Esophagus muscularis mucosa (tissue), 4 donors: ENCODE measurements at regions not wholly inside any gene's neighbourhood (a gene's known extent, or its start where the extent isn't known, plus 50 kb on each side); places are given as distances from the start of the nearest gene placed in this dataset.

Experiments used
- EP300 ChIP-seq: sonication (generic); formaldehyde crosslinking; IDR thresholded peaks from one replicate; pipeline ENCODE4 v1.6.1; 2017; ENCODE audit warnings: antibody characterized with exemption
- POLR2A ChIP-seq: fragments of 450-650 bp; IDR thresholded peaks from one replicate; pipeline ENCODE4 v1.6.1; 2017; ENCODE audit warnings: antibody characterized with exemption, moderate library complexity, mild to moderate bottlenecking, low read depth
- TF ChIP-seq, protein P1 (sequence below), 3 experiments: fragments of 200-600 bp in 2 of 3; fragments of 450-650 bp in 1 of 3; sonication (generic) in 2 of 3; IDR thresholded peaks; one replicate each; pipeline ENCODE4 v1.5.1; 2017 to 2019; ENCODE audit warnings: antibody characterized with exemption in 3 of 3, mild to moderate bottlenecking in 2 of 3, moderate library complexity in 1 of 3

GRCh38 chr1:228974273-228974672 is 239.0 kb downstream of the RHOU start:
- TF ChIP-seq, protein P1, sequence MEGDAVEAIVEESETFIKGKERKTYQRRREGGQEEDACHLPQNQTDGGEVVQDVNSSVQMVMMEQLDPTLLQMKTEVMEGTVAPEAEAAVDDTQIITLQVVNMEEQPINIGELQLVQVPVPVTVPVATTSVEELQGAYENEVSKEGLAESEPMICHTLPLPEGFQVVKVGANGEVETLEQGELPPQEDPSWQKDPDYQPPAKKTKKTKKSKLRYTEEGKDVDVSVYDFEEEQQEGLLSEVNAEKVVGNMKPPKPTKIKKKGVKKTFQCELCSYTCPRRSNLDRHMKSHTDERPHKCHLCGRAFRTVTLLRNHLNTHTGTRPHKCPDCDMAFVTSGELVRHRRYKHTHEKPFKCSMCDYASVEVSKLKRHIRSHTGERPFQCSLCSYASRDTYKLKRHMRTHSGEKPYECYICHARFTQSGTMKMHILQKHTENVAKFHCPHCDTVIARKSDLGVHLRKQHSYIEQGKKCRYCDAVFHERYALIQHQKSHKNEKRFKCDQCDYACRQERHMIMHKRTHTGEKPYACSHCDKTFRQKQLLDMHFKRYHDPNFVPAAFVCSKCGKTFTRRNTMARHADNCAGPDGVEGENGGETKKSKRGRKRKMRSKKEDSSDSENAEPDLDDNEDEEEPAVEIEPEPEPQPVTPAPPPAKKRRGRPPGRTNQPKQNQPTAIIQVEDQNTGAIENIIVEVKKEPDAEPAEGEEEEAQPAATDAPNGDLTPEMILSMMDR (IDR thresholded peaks at IDR 0.05): no peak
- TF ChIP-seq EP300: no peak
- no peak for TF ChIP-seq POLR2A
